Upper lobe of left lung (tissue), 6 donors: ENCODE measurements at regions not wholly inside any gene's neighbourhood (a gene's known extent, or its start where the extent isn't known, plus 50 kb on each side); places are given as distances from the start of the nearest gene placed in this dataset.

Experiments
- ATAC-seq, 2 donors: fragments of 200-7000 bp; cut with Tn5 transposase; one replicate each; pipeline ENCODE4 v1.9.1; 2022; ENCODE audit warnings: mild to moderate bottlenecking in 2 of 2, moderate library complexity in 2 of 2; ENCODE audit not compliant: low FRiP score in 2 of 2
- DNase-seq, 2 donors: peaks; one replicate each; pipeline ENCODE4 v3.0.0-alpha.2; 2019 to 2020
- H3K27ac ChIP-seq, 4 donors: fragments of 200-600 bp; sonication (generic); one replicate each; pipeline ENCODE4 v1.5.1; 2016 to 2019
- H3K27me3 ChIP-seq, 4 donors: fragments of 200-600 bp; sonication (generic); one replicate each; pipeline ENCODE4 v1.5.1; 2017 to 2019
- H3K36me3 ChIP-seq, 4 donors: fragments of 200-600 bp; sonication (generic); one replicate each; pipeline ENCODE4 v1.5.1; 2016 to 2019
- H3K4me1 ChIP-seq, 4 donors: fragments of 200-600 bp; sonication (generic); one replicate each; pipeline ENCODE4 v1.5.1; 2018 to 2019
- H3K4me3 ChIP-seq, 4 donors: fragments of 200-600 bp; sonication (generic); one replicate each; pipeline ENCODE4 v1.5.1; 2017 to 2019; ENCODE audit warnings: mild to moderate bottlenecking in 2 of 4, moderate library complexity in 1 of 4
- H3K9me3 ChIP-seq, 4 donors: fragments of 200-600 bp; sonication (generic); one replicate each; pipeline ENCODE4 v1.5.1; 2018 to 2019
- EP300 ChIP-seq, 4 donors: sonication (generic); formaldehyde crosslinking; IDR thresholded peaks; one replicate each; pipeline ENCODE4 v1.5.1; 2017; ENCODE audit warnings: antibody characterized with exemption in 4 of 4, control low read depth in 2 of 4
- POLR2A ChIP-seq, 4 donors: fragments of 450-650 bp; IDR thresholded peaks; one replicate each; pipeline ENCODE4 v1.5.1; 2016 to 2017; ENCODE audit warnings: antibody characterized with exemption in 4 of 4, mild to moderate bottlenecking in 2 of 4
- POLR2AphosphoS5 ChIP-seq, 2 donors: sonication (generic); formaldehyde crosslinking; IDR thresholded peaks; one replicate each; pipeline ENCODE4 v1.5.1; 2017; ENCODE audit warnings: antibody characterized with exemption in 2 of 2
- WGBS, 2 donors: methylation state at CpG; one replicate each; pipeline ENCODE4 v1.1.5; 2017 to 2018; 5-methylcytosine and 5-hydroxymethylcytosine counted together
- TF ChIP-seq, protein P1 (sequence below), 6 experiments: fragments of 450-650 bp in 4 of 6; fragments of 200-600 bp in 2 of 6; sonication (generic) in 2 of 6; IDR thresholded peaks; one replicate each; pipeline ENCODE4 v1.5.1; 2016 to 2019; ENCODE audit warnings: antibody characterized with exemption in 6 of 6
- donor health status: DM: no; HTN: no; CAD: no; lungs with moderate emphysema.
- donor health status: DM: no; HTN: yes; CAD: no; lungs with severe emphysema.

DNA sequence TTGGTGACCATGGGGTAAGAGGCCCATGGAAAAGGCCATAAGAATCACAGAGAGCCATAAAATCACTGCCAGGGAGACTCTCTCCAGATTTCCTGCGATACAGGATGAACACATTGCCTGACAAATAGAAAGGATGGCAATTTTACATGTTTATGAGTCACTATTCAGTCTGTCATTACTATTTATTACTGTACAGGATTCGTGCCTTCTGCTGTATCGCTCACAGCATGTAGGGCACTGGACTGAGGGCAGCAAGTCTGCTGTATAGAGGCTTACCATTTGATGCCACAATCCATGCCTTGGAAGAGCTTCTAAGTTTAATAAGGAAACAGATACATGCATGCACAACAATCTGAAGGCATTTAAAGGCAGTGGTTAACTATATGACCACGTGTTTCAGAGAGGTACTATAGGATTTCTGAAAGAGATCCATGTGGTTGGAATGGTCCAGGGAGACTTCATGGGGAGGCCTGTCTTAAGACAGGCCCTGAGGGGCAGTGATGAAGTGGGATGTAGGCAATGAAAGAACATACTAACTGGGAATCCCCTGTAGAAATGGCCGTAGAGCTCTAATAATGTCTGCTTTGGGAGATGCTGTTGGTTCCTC is 702.4 kb upstream of the RAB6C start:
- WGBS, 2 donors: 74 to 77% methylated on average over 5 of the region's 5 CpGs
- no peaks in the 10 kb centered on the region for H3K9me3 ChIP-seq
- no peaks in the 10 kb centered on the region for H3K27me3 ChIP-seq
- H3K27ac ChIP-seq: no peak overlapping the region
- DNase-seq (no peak), ATAC-seq (no peak)
- no peak for TF ChIP-seq POLR2AphosphoS5 (IDR thresholded peaks at IDR 0.05)
- no peak for TF ChIP-seq POLR2A (IDR thresholded peaks at IDR 0.05)
- no peak for TF ChIP-seq EP300 (IDR thresholded peaks at IDR 0.05)
- TF ChIP-seq, protein P1, sequence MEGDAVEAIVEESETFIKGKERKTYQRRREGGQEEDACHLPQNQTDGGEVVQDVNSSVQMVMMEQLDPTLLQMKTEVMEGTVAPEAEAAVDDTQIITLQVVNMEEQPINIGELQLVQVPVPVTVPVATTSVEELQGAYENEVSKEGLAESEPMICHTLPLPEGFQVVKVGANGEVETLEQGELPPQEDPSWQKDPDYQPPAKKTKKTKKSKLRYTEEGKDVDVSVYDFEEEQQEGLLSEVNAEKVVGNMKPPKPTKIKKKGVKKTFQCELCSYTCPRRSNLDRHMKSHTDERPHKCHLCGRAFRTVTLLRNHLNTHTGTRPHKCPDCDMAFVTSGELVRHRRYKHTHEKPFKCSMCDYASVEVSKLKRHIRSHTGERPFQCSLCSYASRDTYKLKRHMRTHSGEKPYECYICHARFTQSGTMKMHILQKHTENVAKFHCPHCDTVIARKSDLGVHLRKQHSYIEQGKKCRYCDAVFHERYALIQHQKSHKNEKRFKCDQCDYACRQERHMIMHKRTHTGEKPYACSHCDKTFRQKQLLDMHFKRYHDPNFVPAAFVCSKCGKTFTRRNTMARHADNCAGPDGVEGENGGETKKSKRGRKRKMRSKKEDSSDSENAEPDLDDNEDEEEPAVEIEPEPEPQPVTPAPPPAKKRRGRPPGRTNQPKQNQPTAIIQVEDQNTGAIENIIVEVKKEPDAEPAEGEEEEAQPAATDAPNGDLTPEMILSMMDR (IDR thresholded peaks at IDR 0.05): no peak
- H3K36me3 ChIP-seq: no peaks in the 10 kb centered on the region
- no peak overlapping the region for H3K4me3 ChIP-seq
- no peaks in the 10 kb centered on the region for H3K4me1 ChIP-seq

DNA sequence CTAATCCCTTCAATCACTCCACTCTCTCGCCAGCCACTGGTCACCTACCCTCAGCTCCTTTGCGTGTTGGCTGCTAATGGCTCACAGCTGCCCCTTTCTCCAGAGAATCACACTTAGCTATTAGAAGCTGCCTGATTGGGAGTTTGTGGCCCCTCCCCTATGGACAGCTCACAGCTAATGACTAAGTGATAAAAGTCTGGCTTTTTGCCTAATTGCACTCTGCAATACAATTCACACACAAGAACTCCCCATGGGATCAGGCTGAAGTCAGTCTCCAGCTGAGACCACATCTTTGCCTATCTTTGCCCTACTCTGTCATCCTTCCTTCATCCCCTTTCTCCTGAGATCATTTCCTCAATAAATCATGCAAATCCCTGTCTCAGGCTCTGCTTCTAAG is 701.9 kb upstream of the RAB6C start:
- Histone ChIP-seq H3K36me3 (no peaks in the 10 kb centered on the region), H3K27me3 (no peaks in the 10 kb centered on the region), H3K4me3 (no peak overlapping the region), H3K9me3 (no peaks in the 10 kb centered on the region), H3K4me1 (no peaks in the 10 kb centered on the region), H3K27ac (no peak overlapping the region)
- WGBS, 2 donors: 67 to 92% methylated on average over 2 of the region's 2 CpGs
- DNase-seq: no peak
- no peak for ATAC-seq
- TF ChIP-seq, protein P1 (IDR thresholded peaks at IDR 0.05): no peak
- TF ChIP-seq POLR2AphosphoS5 (IDR thresholded peaks at IDR 0.05) (no peak), EP300 (IDR thresholded peaks at IDR 0.05) (no peak), POLR2A (IDR thresholded peaks at IDR 0.05) (no peak)

DNA sequence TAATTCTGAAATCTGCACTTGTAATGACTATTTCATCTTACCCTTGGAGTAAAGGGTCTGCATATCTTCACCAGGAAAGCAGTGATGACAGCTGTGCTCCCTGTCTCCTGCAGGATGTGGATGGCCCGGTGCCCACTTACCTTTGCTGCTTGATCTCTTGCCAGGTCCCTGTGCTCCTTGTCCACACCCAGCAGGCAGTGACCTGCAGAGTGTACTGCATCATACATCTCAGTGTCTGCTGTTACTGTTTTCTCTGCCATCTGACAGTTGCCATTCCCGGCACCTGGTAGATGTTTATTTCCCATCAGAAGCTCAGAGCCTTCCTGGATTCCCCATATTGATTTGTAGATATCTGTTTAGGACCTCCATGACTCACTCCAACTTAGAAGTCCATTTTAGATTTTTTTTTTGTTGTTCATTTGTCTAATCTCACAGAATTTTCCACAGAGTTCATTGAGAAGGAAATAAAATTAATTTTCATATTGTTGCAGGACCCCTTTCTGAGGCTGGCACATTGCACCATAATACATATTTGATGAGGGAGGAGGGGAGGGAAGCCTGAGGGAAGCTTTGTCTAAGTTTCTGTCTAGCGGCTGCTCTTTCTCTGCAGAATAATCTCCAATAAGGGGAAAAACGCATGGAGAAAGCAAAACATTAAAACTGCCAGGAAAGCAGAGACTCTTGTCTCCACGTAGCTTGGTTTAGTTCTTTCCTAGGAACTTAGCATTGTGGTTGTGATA is 697.5 kb upstream of the RAB6C start:
- ATAC-seq: no peak
- H3K9me3 ChIP-seq: no peaks in the 10 kb centered on the region
- TF ChIP-seq, protein P1 (IDR thresholded peaks at IDR 0.05): no peak
- TF ChIP-seq POLR2AphosphoS5 (IDR thresholded peaks at IDR 0.05): no peak
- TF ChIP-seq POLR2A (IDR thresholded peaks at IDR 0.05): no peak
- no peak for TF ChIP-seq EP300 (IDR thresholded peaks at IDR 0.05)
- DNase-seq: no peak
- H3K27ac ChIP-seq: no peak overlapping the region
- H3K27me3 ChIP-seq: no peaks in the 10 kb centered on the region
- WGBS, 2 donors: 79 to 82% methylated on average over 5 of the region's 5 CpGs
- H3K4me3 ChIP-seq: no peak overlapping the region
- no peaks in the 10 kb centered on the region for H3K36me3 ChIP-seq
- no peaks in the 10 kb centered on the region for H3K4me1 ChIP-seq

DNA sequence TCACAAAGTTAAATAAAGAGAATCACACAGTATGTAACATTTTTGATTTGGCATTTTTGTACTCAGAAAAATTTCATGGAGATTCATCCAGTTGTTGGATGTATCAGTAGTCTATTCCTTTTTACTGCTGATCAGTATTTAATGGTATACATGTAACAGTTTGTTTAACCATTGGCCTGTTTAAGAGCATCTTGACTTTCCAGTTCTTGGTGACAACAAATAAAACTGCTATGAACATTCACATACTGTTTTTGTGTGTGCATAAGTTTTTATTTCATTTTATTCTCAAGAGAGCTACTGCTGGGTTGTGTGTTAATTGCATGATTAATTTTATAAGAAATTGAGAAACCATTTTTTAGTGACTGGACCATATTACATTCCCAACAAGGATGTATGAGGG is 694.5 kb upstream of the RAB6C start:
- DNase-seq: no peak
- Histone ChIP-seq H3K36me3 (no peaks in the 10 kb centered on the region), H3K4me1 (no peaks in the 10 kb centered on the region), H3K27me3 (no peaks in the 10 kb centered on the region), H3K4me3 (no peak overlapping the region), H3K9me3 (no peaks in the 10 kb centered on the region), H3K27ac (no peak overlapping the region)
- ATAC-seq: no peak
- no peak for TF ChIP-seq POLR2A (IDR thresholded peaks at IDR 0.05)
- TF ChIP-seq, protein P1 (IDR thresholded peaks at IDR 0.05): no peak
- TF ChIP-seq POLR2AphosphoS5 (IDR thresholded peaks at IDR 0.05): no peak
- no peak for TF ChIP-seq EP300 (IDR thresholded peaks at IDR 0.05)

DNA sequence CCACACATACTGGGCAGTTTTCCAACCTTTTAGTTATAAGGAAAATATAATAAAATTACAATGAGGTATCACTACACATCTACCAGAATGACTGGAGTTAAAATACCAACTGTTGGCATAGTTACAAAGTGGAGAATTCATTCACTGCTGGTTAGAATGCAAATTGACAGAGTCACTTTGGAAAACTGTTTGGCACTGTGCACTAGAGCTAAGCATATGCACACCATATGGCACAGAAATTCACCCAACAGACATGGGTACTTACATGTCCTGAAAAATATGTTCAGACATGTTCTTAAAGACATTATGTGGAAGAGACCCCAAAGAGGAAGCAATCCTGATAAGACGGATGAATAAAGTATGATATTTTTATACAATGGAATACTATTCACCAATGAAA is 686.1 kb upstream of the RAB6C start:
- Histone ChIP-seq H3K27me3 (no peaks in the 10 kb centered on the region), H3K9me3 (no peaks in the 10 kb centered on the region), H3K27ac (no peak overlapping the region), H3K36me3 (no peaks in the 10 kb centered on the region), H3K4me3 (no peak overlapping the region), H3K4me1 (no peaks in the 10 kb centered on the region)
- 0 to 44% methylated on average over 1 of the region's 1 CpG for WGBS, 2 donors
- no peak for DNase-seq
- TF ChIP-seq POLR2AphosphoS5 (IDR thresholded peaks at IDR 0.05) (no peak), POLR2A (IDR thresholded peaks at IDR 0.05) (no peak), EP300 (IDR thresholded peaks at IDR 0.05) (no peak)
- TF ChIP-seq, protein P1 (IDR thresholded peaks at IDR 0.05): no peak
- no peak for ATAC-seq
